Keratinocyte (primary cell): ENCODE measurements at regions not wholly inside any gene's neighbourhood (a gene's known extent, or its start where the extent isn't known, plus 50 kb on each side); places are given as distances from the start of the nearest gene placed in this dataset.

Experiments
- DNase-seq: peaks from one replicate; pipeline ENCODE4 v3.0.0-alpha.2; 2011; ENCODE audit warnings: low read depth, missing footprints, low spot score
- FAIRE-seq: peaks from 2 replicates; lab custom pipeline; 2011; peaks lifted over from hg19 to GRCh38; lab: Jason Lieb, UNC
- H2AFZ ChIP-seq: 2 replicates; pipeline ENCODE4 v1.6.0; 2012; ENCODE audit warnings: low read length, control low read depth, inconsistent platforms; ENCODE audit not compliant: control insufficient read depth
- H3K27ac ChIP-seq: 2 replicates; pipeline ENCODE4 v1.5.1; 2011; ENCODE audit warnings: low read length; ENCODE audit not compliant: control insufficient read depth, insufficient read depth
- H3K27me3 ChIP-seq: 3 replicates; pipeline ENCODE4 v1.6.0; 2011; ENCODE audit warnings: low read length; ENCODE audit not compliant: control insufficient read depth, insufficient read depth; ENCODE audit errors: extremely low read depth
- H3K36me3 ChIP-seq, 2 experiments: 2 replicates in 1 of 2; 3 replicates in 1 of 2; pipeline ENCODE4 v1.5.1; 2011; ENCODE audit warnings: low read length in 2 of 2, mild to moderate bottlenecking in 1 of 2; ENCODE audit not compliant: control insufficient read depth in 2 of 2, insufficient read depth in 2 of 2; ENCODE audit errors: extremely low read depth in 1 of 2
- H3K4me1 ChIP-seq: 3 replicates; pipeline ENCODE4 v1.5.1; 2011; ENCODE audit warnings: low read length; ENCODE audit not compliant: control insufficient read depth, insufficient read depth; ENCODE audit errors: extremely low read depth
- H3K4me2 ChIP-seq: 3 replicates; pipeline ENCODE4 v1.6.0; 2011; ENCODE audit warnings: low read depth, low read length; ENCODE audit not compliant: control insufficient read depth, insufficient read depth; ENCODE audit errors: extremely low read depth
- H3K4me3 ChIP-seq, 3 experiments: fragments of 200-600 bp in 1 of 3; sonication (generic) in 1 of 3; 2 replicates in 2 of 3; 3 replicates in 1 of 3; pipeline ENCODE4 v1.5.1; 2011 to 2016; ENCODE audit warnings: low read length in 3 of 3, mild to moderate bottlenecking in 3 of 3, control low read depth in 2 of 3, inconsistent platforms in 1 of 3, low read depth in 1 of 3, mixed read lengths in 1 of 3, mixed run types in 1 of 3, moderate library complexity in 1 of 3; ENCODE audit not compliant: control insufficient read depth in 2 of 3, insufficient read depth in 2 of 3; ENCODE audit errors: extremely low read depth in 1 of 3
- H3K79me2 ChIP-seq: 2 replicates; pipeline ENCODE4 v1.6.0; 2012; ENCODE audit warnings: low read length; ENCODE audit not compliant: control insufficient read depth, insufficient read depth
- H3K9ac ChIP-seq: 3 replicates; pipeline ENCODE4 v1.6.0; 2011; ENCODE audit warnings: low read length; ENCODE audit not compliant: control insufficient read depth, insufficient read depth; ENCODE audit errors: extremely low read depth
- H3K9me1 ChIP-seq: 3 replicates; pipeline ENCODE4 v1.6.0; 2011; ENCODE audit warnings: low read length; ENCODE audit not compliant: control insufficient read depth, insufficient read depth; ENCODE audit errors: extremely low read depth
- H3K9me3 ChIP-seq: 2 replicates; pipeline ENCODE4 v1.5.1; 2012; ENCODE audit warnings: low read depth, low read length; ENCODE audit not compliant: control insufficient read depth
- H4K20me1 ChIP-seq: 3 replicates; pipeline ENCODE4 v1.6.0; 2011; ENCODE audit warnings: low read length; ENCODE audit not compliant: control insufficient read depth, insufficient read depth; ENCODE audit errors: extremely low read depth
- EZH2 ChIP-seq: IDR thresholded peaks from one replicate; pipeline ENCODE4 v1.6.1; 2012; ENCODE audit warnings: inconsistent platforms, mild to moderate bottlenecking, low read length, moderate library complexity
- dilution Hi-C: fragments of 300-500 bp; cut with MboI; formaldehyde crosslinking; loops from one replicate; pipeline ENCODE4 v1.7.0; 2020; ENCODE audit warnings: low sequenced_read_pairs; ENCODE audit not compliant: extremely low pct_ligation_motif_present
- TF ChIP-seq, protein P1 (sequence below), 3 experiments: IDR thresholded peaks in 1 of 3; conservative IDR thresholded peaks in 1 of 3; optimal IDR thresholded peaks in 1 of 3; 2 replicates in 2 of 3; 3 replicates in 1 of 3; pipeline versions ENCODE3 to v1.5.1; 2011; ENCODE audit warnings: low read length in 3 of 3, mild to moderate bottlenecking in 3 of 3, moderate library complexity in 2 of 3, control low read depth in 1 of 3, inconsistent platforms in 1 of 3; ENCODE audit not compliant: insufficient read depth in 2 of 3; ENCODE audit errors: extremely low read depth in 1 of 3

- no peaks in the 10 kb centered on the region for H3K79me2 ChIP-seq
- no peaks in the 10 kb centered on the region for H3K9me1 ChIP-seq
- no peaks in the 10 kb centered on the region for H3K36me3 ChIP-seq
- no peak overlapping the region for H3K9ac ChIP-seq
- no peak for FAIRE-seq
- TF ChIP-seq, protein P1, sequence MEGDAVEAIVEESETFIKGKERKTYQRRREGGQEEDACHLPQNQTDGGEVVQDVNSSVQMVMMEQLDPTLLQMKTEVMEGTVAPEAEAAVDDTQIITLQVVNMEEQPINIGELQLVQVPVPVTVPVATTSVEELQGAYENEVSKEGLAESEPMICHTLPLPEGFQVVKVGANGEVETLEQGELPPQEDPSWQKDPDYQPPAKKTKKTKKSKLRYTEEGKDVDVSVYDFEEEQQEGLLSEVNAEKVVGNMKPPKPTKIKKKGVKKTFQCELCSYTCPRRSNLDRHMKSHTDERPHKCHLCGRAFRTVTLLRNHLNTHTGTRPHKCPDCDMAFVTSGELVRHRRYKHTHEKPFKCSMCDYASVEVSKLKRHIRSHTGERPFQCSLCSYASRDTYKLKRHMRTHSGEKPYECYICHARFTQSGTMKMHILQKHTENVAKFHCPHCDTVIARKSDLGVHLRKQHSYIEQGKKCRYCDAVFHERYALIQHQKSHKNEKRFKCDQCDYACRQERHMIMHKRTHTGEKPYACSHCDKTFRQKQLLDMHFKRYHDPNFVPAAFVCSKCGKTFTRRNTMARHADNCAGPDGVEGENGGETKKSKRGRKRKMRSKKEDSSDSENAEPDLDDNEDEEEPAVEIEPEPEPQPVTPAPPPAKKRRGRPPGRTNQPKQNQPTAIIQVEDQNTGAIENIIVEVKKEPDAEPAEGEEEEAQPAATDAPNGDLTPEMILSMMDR (optimal IDR thresholded peaks at IDR 0.05 in 1 of 3, IDR thresholded peaks at IDR 0.05 in 1 of 3, conservative IDR thresholded peaks at IDR 0.05 in 1 of 3; ENCODE audit: extremely low read depth in 1 of 3, insufficient read depth in 2 of 3, low read length in 3 of 3), result no peak
- no peak for TF ChIP-seq EZH2
- H4K20me1 ChIP-seq, result no peaks in the 10 kb centered on the region
- no peaks in the 10 kb centered on the region for H3K4me1 ChIP-seq
- H3K4me2 ChIP-seq, result no peak overlapping the region
- no peaks in the 10 kb centered on the region for H3K27me3 ChIP-seq
- H3K27ac ChIP-seq, result no peak overlapping the region
- H2AFZ ChIP-seq, result no peak overlapping the region
- dilution Hi-C loops, result no loop called here
- H3K4me3 ChIP-seq, result no peak overlapping the region
- no peaks in the 10 kb centered on the region for H3K9me3 ChIP-seq
- DNase-seq, result no peak
Observed at GRCh38 chr1:117702654-117703053, 96.8 kb downstream of the TENT5C start.

- no peak for FAIRE-seq
Observed at GRCh38 chr1:117707371-117707770, 101.5 kb downstream of the TENT5C start.

More at GRCh38 chr1:117707371-117707770, 101.5 kb downstream of the TENT5C start:
- dilution Hi-C loops, result no loop called here
- H3K4me1 ChIP-seq, result no peaks in the 10 kb centered on the region
- H3K9ac ChIP-seq, result no peak overlapping the region
- no peak overlapping the region for H3K4me3 ChIP-seq
- no peaks in the 10 kb centered on the region for H4K20me1 ChIP-seq
- H3K27ac ChIP-seq, result no peak overlapping the region
- H2AFZ ChIP-seq, result no peak overlapping the region
- no peaks in the 10 kb centered on the region for H3K9me3 ChIP-seq
- no peaks in the 10 kb centered on the region for H3K27me3 ChIP-seq
- H3K79me2 ChIP-seq, result no peaks in the 10 kb centered on the region
- H3K9me1 ChIP-seq, result no peaks in the 10 kb centered on the region
- DNase-seq, result no peak
- no peaks in the 10 kb centered on the region for H3K36me3 ChIP-seq
- no peak overlapping the region for H3K4me2 ChIP-seq
- TF ChIP-seq, protein P1 (optimal IDR thresholded peaks at IDR 0.05 in 1 of 3, IDR thresholded peaks at IDR 0.05 in 1 of 3, conservative IDR thresholded peaks at IDR 0.05 in 1 of 3; ENCODE audit: extremely low read depth in 1 of 3, insufficient read depth in 2 of 3, low read length in 3 of 3), result no peak
- TF ChIP-seq EZH2, result no peak
